GM23338 (cell line): ENCODE measurements at regions not wholly inside any gene's neighbourhood (a gene's known extent, or its start where the extent isn't known, plus 50 kb on each side); places are given as distances from the start of the nearest gene placed in this dataset.

Experiments used
- CREB1 ChIP-seq: fragments of 250-450 bp; sonication (Bioruptor Pico); IDR thresholded peaks from 2 replicates; pipeline ENCODE4 v1.5.0; 2020; ENCODE audit warnings: low read depth, mild to moderate bottlenecking, moderate library complexity
- EZH2 ChIP-seq: fragments of 200-600 bp; sonication (generic); IDR thresholded peaks from one replicate; pipeline ENCODE4 v1.8.0; 2017; ENCODE audit warnings: antibody characterized with exemption, mild to moderate bottlenecking, low read depth; ENCODE audit not compliant: unreplicated experiment
- EZH2phosphoT487 ChIP-seq: fragments of 200-600 bp; sonication (generic); IDR thresholded peaks from one replicate; pipeline ENCODE4 v1.8.1; 2018; ENCODE audit warnings: antibody characterized with exemption; ENCODE audit not compliant: unreplicated experiment
- POLR2AphosphoS5 ChIP-seq: IDR thresholded peaks from 2 replicates; pipeline ENCODE4 v1.6.1; 2016; ENCODE audit warnings: antibody characterized with exemption, low read depth
- REST ChIP-seq: IDR thresholded peaks from one replicate; pipeline ENCODE4 v1.6.1; 2018; ENCODE audit warnings: antibody characterized with exemption; ENCODE audit not compliant: unreplicated experiment
- STAT1 ChIP-seq: IDR thresholded peaks from one replicate; pipeline ENCODE4 v1.6.1; 2016; ENCODE audit warnings: antibody characterized with exemption; ENCODE audit not compliant: unreplicated experiment
- TF ChIP-seq, protein P1 (sequence below), 2 experiments: fragments of 200-600 bp in 1 of 2; sonication (generic) in 1 of 2; conservative IDR thresholded peaks; 2 replicates each; pipeline versions ENCODE4 v1.5.1 to v1.6.1; 2016 to 2017; ENCODE audit warnings: antibody characterized with exemption in 2 of 2, low read depth in 2 of 2, mild to moderate bottlenecking in 2 of 2, moderate library complexity in 1 of 2
- TF ChIP-seq, protein P2 (sequence below): IDR thresholded peaks from 2 replicates; pipeline ENCODE4 v1.6.1; 2016; ENCODE audit warnings: antibody characterized with exemption
- TF ChIP-seq, protein P3 (sequence below): fragments of 250-450 bp; sonication (Bioruptor Pico); IDR thresholded peaks from 2 replicates; pipeline ENCODE4 v1.5.0; 2020; ENCODE audit warnings: mild to moderate bottlenecking, moderate library complexity

DNA sequence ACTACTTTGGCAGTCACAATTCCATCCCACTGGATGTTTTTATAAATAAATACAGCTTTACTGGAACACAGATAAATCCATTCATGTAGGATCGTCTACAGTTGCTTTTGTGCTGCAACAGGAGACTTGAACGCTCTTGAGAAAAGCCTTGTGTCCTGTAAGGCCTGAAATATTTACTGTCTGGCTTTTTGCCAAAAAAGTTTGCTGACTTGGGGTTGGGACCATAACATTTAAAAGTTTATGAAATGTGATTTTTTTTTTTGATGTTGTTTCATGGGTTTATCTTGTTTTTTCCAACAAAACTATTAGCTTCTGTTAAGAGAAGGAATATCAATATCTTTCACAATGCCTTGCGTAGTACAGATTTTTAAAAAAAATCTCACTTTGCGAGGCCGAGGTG lies 71.1 kb upstream of the MINDY3 start:
- TF ChIP-seq, protein P1, sequence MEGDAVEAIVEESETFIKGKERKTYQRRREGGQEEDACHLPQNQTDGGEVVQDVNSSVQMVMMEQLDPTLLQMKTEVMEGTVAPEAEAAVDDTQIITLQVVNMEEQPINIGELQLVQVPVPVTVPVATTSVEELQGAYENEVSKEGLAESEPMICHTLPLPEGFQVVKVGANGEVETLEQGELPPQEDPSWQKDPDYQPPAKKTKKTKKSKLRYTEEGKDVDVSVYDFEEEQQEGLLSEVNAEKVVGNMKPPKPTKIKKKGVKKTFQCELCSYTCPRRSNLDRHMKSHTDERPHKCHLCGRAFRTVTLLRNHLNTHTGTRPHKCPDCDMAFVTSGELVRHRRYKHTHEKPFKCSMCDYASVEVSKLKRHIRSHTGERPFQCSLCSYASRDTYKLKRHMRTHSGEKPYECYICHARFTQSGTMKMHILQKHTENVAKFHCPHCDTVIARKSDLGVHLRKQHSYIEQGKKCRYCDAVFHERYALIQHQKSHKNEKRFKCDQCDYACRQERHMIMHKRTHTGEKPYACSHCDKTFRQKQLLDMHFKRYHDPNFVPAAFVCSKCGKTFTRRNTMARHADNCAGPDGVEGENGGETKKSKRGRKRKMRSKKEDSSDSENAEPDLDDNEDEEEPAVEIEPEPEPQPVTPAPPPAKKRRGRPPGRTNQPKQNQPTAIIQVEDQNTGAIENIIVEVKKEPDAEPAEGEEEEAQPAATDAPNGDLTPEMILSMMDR (conservative IDR thresholded peaks at IDR 0.05; ENCODE audit: low read depth in 2 of 2) = no peak
- TF ChIP-seq POLR2AphosphoS5 = no peak
- TF ChIP-seq EZH2 = no peak
- no peak for TF ChIP-seq REST
- no peak for TF ChIP-seq CREB1 (CRISPR knock-in tag)
- no peak for TF ChIP-seq EZH2phosphoT487
- no peak for TF ChIP-seq STAT1
- TF ChIP-seq, protein P2, sequence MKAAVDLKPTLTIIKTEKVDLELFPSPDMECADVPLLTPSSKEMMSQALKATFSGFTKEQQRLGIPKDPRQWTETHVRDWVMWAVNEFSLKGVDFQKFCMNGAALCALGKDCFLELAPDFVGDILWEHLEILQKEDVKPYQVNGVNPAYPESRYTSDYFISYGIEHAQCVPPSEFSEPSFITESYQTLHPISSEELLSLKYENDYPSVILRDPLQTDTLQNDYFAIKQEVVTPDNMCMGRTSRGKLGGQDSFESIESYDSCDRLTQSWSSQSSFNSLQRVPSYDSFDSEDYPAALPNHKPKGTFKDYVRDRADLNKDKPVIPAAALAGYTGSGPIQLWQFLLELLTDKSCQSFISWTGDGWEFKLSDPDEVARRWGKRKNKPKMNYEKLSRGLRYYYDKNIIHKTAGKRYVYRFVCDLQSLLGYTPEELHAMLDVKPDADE = no peak
- TF ChIP-seq, protein P3, sequence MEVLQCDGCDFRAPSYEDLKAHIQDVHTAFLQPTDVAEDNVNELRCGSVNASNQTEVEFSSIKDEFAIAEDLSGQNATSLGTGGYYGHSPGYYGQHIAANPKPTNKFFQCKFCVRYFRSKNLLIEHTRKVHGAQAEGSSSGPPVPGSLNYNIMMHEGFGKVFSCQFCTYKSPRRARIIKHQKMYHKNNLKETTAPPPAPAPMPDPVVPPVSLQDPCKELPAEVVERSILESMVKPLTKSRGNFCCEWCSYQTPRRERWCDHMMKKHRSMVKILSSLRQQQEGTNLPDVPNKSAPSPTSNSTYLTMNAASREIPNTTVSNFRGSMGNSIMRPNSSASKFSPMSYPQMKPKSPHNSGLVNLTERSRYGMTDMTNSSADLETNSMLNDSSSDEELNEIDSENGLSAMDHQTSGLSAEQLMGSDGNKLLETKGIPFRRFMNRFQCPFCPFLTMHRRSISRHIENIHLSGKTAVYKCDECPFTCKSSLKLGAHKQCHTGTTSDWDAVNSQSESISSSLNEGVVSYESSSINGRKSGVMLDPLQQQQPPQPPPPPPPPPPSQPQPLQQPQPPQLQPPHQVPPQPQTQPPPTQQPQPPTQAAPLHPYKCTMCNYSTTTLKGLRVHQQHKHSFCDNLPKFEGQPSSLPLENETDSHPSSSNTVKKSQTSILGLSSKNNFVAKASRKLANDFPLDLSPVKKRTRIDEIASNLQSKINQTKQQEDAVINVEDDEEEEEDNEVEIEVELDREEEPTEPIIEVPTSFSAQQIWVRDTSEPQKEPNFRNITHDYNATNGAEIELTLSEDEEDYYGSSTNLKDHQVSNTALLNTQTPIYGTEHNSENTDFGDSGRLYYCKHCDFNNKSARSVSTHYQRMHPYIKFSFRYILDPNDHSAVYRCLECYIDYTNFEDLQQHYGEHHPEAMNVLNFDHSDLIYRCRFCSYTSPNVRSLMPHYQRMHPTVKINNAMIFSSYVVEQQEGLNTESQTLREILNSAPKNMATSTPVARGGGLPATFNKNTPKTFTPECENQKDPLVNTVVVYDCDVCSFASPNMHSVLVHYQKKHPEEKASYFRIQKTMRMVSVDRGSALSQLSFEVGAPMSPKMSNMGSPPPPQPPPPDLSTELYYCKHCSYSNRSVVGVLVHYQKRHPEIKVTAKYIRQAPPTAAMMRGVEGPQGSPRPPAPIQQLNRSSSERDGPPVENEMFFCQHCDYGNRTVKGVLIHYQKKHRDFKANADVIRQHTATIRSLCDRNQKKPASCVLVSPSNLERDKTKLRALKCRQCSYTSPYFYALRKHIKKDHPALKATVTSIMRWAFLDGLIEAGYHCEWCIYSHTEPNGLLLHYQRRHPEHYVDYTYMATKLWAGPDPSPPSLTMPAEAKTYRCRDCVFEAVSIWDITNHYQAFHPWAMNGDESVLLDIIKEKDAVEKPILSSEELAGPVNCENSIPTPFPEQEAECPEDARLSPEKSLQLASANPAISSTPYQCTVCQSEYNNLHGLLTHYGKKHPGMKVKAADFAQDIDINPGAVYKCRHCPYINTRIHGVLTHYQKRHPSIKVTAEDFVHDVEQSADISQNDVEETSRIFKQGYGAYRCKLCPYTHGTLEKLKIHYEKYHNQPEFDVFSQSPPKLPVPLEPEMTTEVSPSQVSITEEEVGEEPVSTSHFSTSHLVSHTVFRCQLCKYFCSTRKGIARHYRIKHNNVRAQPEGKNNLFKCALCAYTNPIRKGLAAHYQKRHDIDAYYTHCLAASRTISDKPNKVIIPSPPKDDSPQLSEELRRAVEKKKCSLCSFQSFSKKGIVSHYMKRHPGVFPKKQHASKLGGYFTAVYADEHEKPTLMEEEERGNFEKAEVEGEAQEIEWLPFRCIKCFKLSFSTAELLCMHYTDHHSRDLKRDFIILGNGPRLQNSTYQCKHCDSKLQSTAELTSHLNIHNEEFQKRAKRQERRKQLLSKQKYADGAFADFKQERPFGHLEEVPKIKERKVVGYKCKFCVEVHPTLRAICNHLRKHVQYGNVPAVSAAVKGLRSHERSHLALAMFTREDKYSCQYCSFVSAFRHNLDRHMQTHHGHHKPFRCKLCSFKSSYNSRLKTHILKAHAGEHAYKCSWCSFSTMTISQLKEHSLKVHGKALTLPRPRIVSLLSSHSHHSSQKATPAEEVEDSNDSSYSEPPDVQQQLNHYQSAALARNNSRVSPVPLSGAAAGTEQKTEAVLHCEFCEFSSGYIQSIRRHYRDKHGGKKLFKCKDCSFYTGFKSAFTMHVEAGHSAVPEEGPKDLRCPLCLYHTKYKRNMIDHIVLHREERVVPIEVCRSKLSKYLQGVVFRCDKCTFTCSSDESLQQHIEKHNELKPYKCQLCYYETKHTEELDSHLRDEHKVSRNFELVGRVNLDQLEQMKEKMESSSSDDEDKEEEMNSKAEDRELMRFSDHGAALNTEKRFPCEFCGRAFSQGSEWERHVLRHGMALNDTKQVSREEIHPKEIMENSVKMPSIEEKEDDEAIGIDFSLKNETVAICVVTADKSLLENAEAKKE (CRISPR knock-in tag) = no peak
